ENCODE measurements at regions not wholly inside any gene's neighbourhood (a gene's known extent, or its start where the extent isn't known, plus 50 kb on each side); places are given as distances from the start of the nearest gene placed in this dataset.

- DNase-seq, result no peak
Observed at GRCh38 chr3:82508-82907, 114.1 kb upstream of the CHL1 start.

- DNase-seq, result no peak
Observed at GRCh38 chr3:83096-83495, 113.5 kb upstream of the CHL1 start.

- DNase-seq, result no peak
Observed at GRCh38 chr3:85180-85579, 111.4 kb upstream of the CHL1 start.

- DNase-seq, result no peak
Observed at GRCh38 chr3:88267-88666, 108.3 kb upstream of the CHL1 start.

- DNase-seq, result no peak
Observed at GRCh38 chr3:93746-94145, 102.8 kb upstream of the CHL1 start.

GRCh38 chr3:96259-96658, 100.3 kb upstream of the CHL1 start:
- no peak for DNase-seq

GRCh38 chr3:97417-98258, 98.9 kb upstream of the CHL1 start:
- no peak for DNase-seq

- no peak for DNase-seq
Observed at GRCh38 chr3:98259-98654, 98.3 kb upstream of the CHL1 start.

GRCh38 chr3:99506-99905, 97.1 kb upstream of the CHL1 start:
- no peak for DNase-seq

GRCh38 chr3:102484-102883, 94.1 kb upstream of the CHL1 start:
- no peak for DNase-seq

- no peak for DNase-seq
Observed at GRCh38 chr3:103991-104390, 92.6 kb upstream of the CHL1 start.

GRCh38 chr3:105585-105984, 91.0 kb upstream of the CHL1 start:
- no peak for DNase-seq

- DNase-seq, result no peak
Observed at GRCh38 chr3:106619-107018, 89.9 kb upstream of the CHL1 start.

- DNase-seq, result no peak
Observed at GRCh38 chr3:111143-112069, 85.2 kb upstream of the CHL1 start.

- DNase-seq, result no peak
Observed at GRCh38 chr3:112773-113172, 83.8 kb upstream of the CHL1 start.

- no peak for DNase-seq
Observed at GRCh38 chr3:118666-119065, 77.9 kb upstream of the CHL1 start.

- DNase-seq, result no peak
Observed at GRCh38 chr3:123341-123740, 73.2 kb upstream of the CHL1 start.

- no peak for DNase-seq
Observed at GRCh38 chr3:124557-125179, 71.9 kb upstream of the CHL1 start.

GRCh38 chr3:128515-129172, 67.9 kb upstream of the CHL1 start:
- DNase-seq, result no peak

GRCh38 chr3:131151-131888, 65.2 kb upstream of the CHL1 start:
- no peak for DNase-seq

- DNase-seq, result no peak
Observed at GRCh38 chr3:132378-132777, 64.2 kb upstream of the CHL1 start.

GRCh38 chr3:132904-133303, 63.7 kb upstream of the CHL1 start:
- no peak for DNase-seq

Data from stimulated activated CD4-positive, alpha-beta T cell treated with anti-CD3 and anti-CD28 coated beads, Interleukin-2, amount 100 ng/mL, for 48 hours (primary cell).